ENCODE measurements at regions not wholly inside any gene's neighbourhood (a gene's known extent, or its start where the extent isn't known, plus 50 kb on each side); places are given as distances from the start of the nearest gene placed in this dataset.
"Not testable (repeated sequence)": the region's sequence is repeated elsewhere in the genome, so short reads cannot be mapped to it uniquely, and the experiment has no call there.

- not testable (repeated sequence) for TF ChIP-seq CTCF (IDR thresholded peaks at IDR 0.05; ENCODE audit: poor library complexity, severe bottlenecking); EZH2 (IDR thresholded peaks at IDR 0.05; ENCODE audit: borderline replicate concordance, insufficient read depth, low read length, poor library complexity, severe bottlenecking); MXI1 (conservative IDR thresholded peaks at IDR 0.05; ENCODE audit: poor library complexity, severe bottlenecking); EP300 (conservative IDR thresholded peaks at IDR 0.05; ENCODE audit: poor library complexity, severe bottlenecking); TAF1 (IDR thresholded peaks at IDR 0.05; ENCODE audit: low read depth); REST (IDR thresholded peaks at IDR 0.05; ENCODE audit: borderline replicate concordance)
Observed at GRCh38 chr4:53699310-53699709, 108.0 kb upstream of the LNX1 start.
